ENCODE measurements at regions not wholly inside any gene's neighbourhood (a gene's known extent, or its start where the extent isn't known, plus 50 kb on each side); places are given as distances from the start of the nearest gene placed in this dataset.
A peak's percentile ranks its signal among the peaks of the same experiment; 100 is the strongest.
"Not testable (repeated sequence)": the region's sequence is repeated elsewhere in the genome, so short reads cannot be mapped to it uniquely, and the experiment has no call there.

DNA sequence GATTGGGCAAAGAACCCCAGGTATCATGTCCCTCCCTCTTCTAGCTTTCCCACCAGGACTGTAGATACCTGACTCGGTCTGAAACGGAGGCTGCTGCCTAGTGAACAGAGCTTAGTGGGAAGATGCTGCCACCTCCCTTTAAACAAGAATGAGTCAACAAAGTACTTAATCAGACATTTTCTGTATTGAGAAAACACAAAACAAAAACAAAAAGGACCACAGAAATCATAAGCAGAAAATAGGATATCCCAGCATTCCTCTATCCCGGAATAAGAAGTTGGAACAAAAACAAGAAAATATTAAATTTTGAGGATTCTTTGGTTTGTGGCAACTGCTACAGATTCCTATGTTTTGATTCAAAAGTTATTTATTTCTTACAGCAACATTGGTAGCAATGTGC lies 51.7 kb upstream of the COL8A1 start:
- no peak for DNase-seq (ENCODE audit: low spot score)

DNA sequence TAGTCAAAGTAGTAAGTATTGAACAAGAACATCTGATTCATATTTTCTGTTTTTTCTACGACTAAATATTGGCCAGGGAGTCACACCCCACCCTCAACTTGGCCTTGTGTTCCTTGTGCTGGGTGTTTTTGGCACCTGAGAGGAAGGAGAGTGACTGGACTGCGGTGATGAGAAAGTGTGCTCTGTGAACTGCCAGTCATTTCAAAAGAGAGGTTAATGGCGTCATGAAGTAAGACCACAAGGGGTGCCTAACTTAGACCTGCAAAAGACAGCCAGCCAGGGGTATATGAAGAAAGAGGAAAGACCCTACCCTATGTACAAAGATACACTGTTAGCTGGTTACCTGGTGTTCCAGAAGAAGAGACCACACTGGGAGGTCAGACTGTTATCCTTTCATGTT lies 58.4 kb upstream of the COL8A1 start:
- DNase-seq (ENCODE audit: low spot score), result no peak

DNA sequence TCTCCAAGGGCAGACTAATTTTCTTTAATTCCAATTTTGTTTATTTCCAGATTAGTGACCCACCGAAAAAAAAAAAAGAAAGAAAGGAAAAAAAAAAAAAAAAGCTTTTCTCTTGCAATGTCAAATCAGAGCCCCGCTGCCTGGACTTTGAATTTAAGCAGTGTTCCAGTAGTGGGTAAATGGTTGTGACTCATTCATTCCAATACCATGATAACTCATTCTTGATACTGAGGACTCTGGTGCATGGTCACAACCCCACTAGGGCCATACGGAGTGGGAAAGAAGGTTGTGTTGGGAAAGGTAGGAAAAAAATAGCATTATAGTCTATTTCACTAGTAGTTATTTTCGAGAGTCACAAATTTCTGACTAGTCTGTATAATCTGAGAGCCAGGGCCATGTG lies 59.1 kb upstream of the COL8A1 start:
- DNase-seq (ENCODE audit: low spot score), result peak; percentile 32

DNA sequence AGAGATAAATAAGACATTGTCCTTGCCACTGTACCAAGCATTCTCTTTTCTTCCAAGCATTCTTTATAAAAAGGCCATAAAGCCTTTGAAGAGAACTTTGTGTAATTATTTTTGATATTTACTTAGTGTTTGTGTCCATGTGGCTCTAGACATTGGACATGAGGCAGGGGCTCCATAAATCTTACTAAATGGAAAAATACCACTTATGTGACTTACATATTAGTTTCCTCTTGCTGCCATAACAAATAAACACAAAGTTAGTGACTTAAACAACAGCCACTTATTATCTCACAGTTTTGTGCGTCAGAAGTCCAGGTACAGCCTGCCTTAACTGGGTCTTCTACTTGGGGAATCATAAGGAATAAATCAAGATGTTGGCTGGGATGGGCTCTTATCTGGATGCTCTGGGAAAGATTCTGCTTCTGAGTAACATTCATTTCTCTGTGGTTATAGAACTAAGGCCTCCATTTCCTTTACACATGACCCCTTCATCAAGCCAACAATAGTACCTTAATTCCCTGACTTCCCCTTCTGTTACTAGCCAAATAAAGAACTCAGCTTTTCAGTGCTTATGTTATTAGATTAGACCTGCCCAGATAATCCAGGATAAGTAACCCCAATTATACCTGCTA lies 59.9 kb upstream of the COL8A1 start:
- no peak for DNase-seq (ENCODE audit: low spot score)

DNA sequence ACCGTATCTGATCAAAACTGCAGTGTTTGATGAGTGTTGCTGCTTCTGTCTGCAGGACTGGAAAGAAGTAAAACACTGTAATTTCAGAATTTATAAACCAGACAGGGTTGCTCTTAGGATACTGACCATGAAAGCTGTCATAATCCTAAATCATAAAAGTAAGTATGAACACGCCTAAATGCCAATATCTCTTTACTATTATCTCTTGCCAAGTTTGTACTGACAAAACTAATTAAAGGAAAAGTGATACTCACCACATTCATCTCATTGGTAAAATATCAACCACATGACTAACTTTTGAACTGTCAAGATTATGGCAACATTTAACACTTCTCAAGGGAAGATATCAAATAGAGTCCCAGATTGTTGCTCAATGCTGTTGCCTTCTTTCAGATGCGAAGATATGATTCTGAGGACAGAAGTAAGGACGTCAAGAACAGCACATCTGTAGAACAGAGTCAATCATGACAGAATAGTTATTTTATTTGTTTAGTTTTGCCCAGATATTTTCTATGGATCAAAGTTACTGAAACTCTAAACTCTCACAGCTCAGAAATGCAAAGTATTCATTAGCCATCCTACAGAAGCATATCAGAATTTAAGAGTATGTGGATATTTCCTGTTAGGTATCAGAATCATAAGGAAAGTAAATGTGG lies 61.4 kb upstream of the COL8A1 start:
- DNase-seq (ENCODE audit: low spot score), result no peak

DNA sequence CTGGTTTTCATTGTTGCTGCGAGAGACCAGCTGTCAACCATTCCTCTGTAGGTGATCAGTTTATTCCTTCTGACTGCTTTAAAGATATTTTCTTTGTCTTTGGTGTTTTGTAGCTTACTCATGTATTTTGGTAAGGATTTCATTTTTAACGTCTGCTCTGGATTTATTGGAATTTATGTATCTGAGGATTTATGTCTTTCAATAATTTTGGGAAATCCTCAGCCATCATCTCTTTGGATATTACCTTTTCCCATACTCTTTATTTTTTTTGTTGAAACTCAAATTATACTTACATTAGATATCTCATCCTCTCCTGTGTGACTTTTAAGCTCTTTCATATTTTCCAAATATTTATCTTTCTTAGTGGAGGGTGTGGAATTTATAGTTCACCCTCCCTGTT lies 62.7 kb upstream of the COL8A1 start:
- no peak for DNase-seq (ENCODE audit: low spot score)

DNA sequence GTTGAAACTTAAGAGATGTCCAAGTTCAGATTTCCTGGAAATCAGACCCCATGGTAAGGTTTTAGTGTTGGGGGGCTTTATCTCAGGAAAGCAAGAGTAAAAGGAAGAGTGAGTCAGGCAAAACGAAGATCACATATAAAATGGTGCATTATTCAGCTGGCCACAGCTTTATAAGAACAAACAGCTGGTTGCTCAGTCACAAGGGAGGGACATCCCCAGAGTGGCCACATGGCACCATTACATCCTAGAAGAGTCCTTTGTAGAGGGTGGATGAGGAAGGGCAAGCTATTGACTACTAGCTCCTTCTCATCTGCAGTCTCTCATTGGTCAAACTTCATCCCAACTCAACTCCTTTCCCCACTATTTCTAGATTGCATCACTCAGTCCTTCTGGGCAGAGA lies 68.3 kb upstream of the COL8A1 start:
- no peak for DNase-seq (ENCODE audit: low spot score)

DNA sequence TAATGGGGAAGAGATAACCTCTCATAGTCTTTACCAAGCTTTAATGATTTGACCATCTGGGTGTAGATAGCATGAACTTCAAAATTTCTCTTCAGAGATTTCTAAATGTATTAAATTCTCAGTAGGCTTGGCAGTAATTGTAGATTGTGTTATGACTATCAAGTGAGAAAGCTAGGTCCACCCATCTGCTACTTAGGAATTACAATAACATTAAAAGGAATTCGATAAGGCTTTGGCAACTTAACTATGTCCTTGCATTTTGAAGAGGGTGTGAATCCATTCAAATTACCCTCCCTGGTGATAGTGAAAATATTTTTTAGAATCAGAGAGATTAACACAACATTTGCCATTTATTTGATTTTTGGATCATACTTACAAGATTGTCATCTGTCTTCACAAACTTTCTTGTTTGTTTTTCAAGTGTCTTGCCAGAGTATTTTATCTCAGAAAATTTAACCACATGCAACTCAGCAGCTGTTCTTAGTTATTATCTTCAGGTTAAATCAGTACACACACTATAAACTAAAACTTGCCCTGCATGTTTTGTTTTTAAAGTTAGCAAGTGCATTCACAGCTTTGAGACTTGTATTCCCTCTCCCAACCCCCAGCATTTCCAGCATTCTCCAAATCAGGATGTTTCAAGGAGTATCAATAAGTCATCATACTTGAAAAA lies 69.6 kb upstream of the COL8A1 start:
- no peak for DNase-seq (ENCODE audit: low spot score)

DNA sequence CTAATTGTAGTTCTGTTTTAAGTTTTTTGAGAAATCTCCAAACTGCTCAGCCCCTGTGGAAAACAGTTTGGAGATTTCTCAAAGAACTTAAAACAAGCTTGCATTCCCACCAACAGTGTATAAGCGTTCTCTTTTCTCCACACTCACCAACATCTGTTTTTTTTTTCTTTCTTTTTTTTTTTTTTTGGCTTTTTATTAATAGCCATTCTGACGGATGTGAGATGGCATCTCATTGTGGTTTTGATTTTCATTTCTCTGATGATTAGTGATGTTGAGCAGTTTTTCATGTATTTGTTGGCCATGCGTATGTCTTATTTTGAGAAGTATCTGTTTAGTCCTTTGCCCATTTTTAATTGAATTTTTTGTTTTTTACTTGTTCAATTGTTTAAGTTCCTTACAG lies 73.1 kb upstream of the COL8A1 start:
- DNase-seq (ENCODE audit: low spot score), result no peak

DNA sequence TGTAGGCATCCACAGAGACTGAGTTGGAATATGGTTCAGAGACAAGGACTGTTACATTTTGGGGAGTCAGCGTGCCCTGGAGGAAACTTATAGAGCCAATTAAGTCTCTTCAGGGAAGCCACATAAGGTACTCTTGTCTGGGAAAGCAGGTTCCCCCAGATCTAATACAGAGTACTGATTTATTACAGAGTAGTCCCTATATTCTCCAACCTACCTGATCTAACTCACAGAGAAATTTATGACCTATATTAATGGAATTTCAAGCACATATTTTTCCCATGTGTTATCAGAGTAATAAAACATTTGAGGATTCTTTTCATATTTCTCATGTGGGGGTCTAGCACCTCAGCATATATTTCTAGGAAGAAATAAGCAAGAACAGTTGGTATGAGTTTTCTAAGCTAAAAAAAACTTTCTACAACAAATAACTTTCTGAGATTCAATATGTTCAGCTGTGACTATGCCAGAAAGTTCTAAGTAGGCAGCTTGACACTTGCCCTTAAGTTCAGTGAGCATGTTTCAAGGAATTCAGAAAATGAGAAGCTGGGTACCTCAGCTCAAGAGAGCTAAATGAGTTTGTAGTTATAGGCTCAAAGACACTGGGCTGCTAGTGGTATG lies 75.3 kb upstream of the COL8A1 start:
- DNase-seq (ENCODE audit: low spot score), result no peak

DNA sequence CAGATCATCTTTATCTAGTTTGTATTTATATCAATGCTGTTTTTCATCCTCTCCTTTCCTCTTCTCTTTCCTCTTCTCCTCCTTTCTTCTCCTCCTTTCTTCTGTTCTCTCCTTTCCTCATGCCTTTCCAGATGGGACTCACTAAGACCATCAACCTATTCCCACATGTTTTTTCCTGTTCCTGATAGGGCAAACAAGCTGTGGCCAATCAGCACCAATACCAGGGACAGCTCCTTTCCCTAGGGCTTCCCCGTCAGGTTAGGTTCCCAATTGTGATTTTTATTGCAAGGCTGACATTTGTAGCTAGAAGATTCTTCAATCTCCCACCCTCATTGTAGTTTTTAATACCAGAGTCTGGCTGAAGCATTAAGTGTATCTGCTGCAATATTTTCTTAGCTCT lies 76.3 kb upstream of the COL8A1 start:
- DNase-seq (ENCODE audit: low spot score), result no peak

DNA sequence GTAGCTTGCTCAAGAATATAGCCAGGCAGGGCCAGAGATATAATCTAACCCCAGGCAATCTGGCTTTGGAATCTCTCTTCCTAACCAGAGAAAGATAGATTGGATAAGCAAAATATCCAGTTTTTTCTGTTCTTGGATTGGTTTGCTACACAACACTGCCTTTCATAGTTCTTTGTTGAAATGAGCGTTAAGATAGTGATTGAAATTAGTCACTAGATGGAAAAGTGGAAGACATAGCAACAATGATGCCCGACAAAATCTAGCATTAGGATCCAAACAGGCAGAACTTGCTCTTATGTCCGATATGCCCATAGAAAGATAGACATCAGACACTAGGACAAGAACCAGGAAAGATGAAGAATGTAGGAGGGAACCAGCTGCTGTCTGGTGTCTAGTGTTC lies 77.3 kb upstream of the COL8A1 start:
- no peak for DNase-seq (ENCODE audit: low spot score)

DNA sequence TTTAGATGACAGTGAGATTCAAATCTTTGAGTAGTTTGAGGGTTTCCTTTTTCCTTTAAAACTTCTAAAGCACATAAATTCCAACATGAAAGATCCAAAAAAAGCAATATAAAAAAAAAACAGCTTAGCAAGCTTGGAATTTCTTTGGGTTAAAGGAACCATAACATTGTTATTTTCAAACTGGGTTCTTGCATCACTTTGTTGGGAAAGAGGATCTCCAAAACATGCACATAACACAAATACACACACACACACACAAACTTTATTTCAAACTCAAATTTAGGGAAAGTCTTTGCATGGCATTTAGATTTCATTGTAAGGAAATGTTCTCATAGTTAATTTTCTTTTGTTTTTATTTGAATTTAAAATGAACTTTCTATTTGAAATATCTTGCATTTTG lies 79.2 kb upstream of the COL8A1 start:
- no peak for DNase-seq (ENCODE audit: low spot score)

DNA sequence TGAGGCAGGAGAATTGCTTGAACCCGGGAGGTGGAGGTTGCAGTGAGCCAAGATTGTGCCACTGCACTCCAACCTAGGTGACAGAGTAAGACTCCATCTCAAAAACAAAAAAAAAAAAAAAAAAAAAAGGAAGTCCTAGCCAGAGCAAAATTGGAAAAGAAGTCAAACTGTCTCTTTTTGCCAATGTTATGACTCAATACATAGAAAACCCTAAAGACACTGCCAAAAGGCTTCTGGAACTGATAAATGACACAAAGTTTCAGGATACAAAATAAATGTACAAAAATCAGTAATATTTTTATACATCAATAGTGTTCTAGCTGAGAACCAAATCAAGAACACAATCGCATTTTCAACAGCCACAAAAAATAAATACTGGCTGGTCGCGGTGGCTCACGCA lies 82.5 kb upstream of the COL8A1 start:
- not testable (repeated sequence) for DNase-seq (ENCODE audit: low spot score)

DNA sequence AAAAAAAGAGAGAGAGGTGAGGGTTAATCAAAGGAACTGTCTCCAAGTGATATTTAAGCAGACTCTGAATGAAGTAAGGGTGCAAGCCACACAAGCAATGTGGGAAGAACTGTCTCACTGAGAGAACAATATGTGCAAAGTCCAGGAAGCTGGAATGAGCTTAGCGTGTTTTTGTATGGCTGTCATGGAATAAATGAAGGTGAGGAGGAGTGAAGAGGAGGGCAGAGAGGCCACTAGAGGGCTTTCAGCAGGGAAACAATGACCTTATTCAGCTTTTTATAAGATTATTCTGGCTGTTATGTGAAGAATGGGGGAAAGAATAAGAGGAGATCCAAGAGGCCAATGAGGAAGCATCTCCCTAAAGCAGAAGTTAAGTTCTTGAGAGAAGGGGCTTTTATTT lies 86.9 kb upstream of the COL8A1 start:
- DNase-seq (ENCODE audit: low spot score), result no peak

DNA sequence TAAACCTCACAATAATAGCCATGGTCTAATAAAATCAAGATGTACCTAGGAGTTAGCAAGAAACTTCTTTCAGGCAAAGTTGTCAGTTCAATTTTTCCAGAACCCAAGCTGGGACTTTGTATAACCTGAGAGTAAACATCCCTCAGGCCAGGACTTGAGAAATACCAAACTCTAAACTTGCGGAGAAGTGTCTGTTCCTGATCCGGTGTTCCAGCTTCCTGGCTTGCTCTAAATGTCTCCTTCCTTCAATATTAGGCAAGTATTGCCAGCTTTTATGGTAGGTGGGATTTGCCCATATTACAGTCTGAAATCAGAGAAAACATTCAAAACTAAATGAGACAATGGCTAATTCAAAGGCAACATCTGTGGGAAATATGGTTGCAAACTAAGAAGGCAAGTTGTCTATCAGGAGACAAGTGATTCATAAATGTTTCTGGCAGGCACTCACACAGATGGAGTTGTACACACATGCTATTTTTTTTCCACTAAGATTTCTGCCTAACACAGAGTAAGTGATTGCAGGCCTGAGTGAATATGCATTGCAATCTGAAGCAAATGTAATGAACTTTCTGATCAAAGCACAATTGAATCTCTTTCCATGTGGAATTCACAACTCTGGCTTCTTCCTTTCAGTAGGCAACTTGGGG lies 88.3 kb upstream of the COL8A1 start:
- DNase-seq (ENCODE audit: low spot score), result no peak

DNA sequence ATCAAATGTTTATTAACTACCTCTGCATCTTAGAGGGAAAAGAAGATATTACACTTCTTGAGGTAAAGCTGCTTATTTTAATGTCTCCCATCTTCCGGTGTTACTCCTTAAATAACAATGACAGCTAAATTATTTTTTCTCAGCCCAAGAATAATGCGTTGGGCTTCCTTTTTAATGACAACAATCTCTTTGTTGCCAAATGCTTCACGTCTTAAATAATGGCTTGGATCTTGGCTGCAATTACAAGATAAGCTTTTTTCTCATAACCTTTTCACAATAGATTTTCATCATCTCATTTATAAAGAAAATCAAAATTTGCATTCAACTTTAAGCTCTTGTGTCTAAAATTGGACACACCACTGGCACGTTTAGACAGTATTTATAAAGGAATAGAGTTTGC lies 89.2 kb upstream of the COL8A1 start:
- no peak for DNase-seq (ENCODE audit: low spot score)

DNA sequence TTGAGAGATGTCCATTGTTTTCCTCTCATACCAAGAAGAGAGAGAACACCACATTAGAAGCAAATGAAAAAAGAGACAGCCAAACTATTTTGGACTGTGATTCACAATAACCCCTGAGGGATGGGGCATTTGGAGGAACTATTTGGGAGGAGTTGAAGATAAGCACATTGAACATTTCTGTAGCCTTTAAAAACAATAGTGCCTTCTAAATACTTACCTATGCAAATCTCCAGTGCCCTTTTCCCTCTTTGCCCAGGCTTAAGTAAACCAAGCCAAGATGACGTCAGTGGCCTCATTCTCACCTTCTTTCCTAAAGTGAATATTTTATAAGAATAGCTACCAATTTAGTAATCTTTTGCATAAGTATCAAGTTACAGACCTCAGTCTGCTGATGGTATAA lies 89.7 kb upstream of the COL8A1 start:
- no peak for DNase-seq (ENCODE audit: low spot score)

DNA sequence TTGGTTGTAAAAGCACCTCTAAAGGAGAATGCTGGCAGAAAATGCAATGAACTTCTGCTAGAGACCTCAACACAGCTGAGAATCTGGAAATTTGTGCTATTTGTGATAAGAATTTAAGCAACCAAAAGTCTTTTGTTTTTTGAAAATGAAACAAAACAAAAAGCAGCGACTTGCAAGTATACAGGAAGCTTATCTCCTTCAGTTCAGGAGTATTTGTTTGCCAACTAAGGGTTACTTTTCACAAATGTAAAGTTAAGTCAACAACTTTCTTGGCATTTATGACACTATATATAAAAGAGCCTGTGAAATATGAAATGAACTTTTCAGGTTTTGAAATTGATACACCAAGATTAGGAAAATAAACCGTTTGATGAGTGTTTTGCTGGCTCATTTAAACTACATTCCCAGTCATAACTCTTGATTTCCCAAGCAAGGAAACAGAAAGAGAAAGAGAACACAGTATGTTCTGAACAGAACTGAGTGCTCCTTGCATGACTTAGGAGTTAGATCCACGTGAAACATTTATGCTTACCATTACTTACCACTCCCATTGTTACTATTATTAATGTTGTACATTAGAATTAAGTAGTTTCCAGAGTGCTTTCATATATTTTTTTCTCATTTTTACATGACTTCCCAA lies 92.3 kb upstream of the COL8A1 start:
- DNase-seq (ENCODE audit: low spot score), result no peak

DNA sequence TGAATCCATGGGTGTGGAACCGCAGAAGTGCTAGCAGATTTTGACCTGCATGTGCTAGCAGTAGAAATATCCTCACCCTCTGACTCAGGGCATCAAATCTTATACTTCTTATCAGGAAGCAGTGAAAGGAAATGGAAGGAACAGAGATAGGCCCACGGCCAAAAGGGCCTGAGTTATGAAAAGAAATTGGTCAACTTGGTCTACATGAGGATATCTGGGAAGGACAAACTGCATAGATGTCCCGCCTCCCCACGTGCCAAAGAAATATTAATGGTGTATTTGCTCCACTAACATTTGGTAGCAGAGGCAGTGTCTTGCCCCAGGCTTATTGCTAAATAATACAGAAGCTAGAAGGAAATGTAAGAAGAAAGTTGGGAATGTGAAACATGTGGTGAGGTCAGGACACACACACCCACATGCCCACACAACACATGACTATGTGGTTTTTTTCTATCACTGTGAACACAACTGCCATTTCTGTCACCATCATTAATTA lies 93.6 kb upstream of the COL8A1 start:
- no peak for DNase-seq (ENCODE audit: low spot score)

DNA sequence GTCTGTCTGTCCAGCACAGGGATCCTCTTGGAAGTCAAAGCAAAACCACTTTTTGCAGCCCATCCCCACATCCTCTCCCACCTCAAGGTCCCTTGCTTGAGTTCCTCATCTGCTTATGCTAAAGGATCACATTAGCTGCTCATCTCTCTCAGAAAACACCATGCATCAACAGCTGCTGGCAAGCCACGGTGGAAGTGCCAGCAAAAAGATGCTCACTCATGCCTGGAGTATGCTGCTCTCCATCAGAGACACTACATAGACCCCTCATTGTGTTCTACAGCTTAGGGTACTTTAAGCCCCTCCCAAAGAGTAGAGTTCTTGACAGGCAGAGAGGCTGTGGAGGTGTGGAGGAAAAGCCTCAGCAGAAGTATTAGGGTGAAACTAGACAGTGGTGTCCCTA lies 94.6 kb upstream of the COL8A1 start:
- no peak for DNase-seq (ENCODE audit: low spot score)
